Sigmoid colon (tissue), 4 donors: ENCODE measurements at regions not wholly inside any gene's neighbourhood (a gene's known extent, or its start where the extent isn't known, plus 50 kb on each side); places are given as distances from the start of the nearest gene placed in this dataset.

Experiments
- POLR2AphosphoS5 ChIP-seq, 4 donors: sonication (generic); formaldehyde crosslinking; IDR thresholded peaks; one replicate each; pipeline ENCODE4 v1.6.1; 2017; ENCODE audit warnings: antibody characterized with exemption in 4 of 4
- TF ChIP-seq, protein P1 (sequence below), 4 experiments: fragments of 450-650 bp in 3 of 4; fragments of 200-600 bp in 1 of 4; IDR thresholded peaks; one replicate each; pipeline ENCODE4 v1.5.1; 2016 to 2019; ENCODE audit warnings: antibody characterized with exemption in 4 of 4, mild to moderate bottlenecking in 3 of 4, moderate library complexity in 2 of 4

- TF ChIP-seq POLR2AphosphoS5 (IDR thresholded peaks at IDR 0.05): no peak
- TF ChIP-seq, protein P1, sequence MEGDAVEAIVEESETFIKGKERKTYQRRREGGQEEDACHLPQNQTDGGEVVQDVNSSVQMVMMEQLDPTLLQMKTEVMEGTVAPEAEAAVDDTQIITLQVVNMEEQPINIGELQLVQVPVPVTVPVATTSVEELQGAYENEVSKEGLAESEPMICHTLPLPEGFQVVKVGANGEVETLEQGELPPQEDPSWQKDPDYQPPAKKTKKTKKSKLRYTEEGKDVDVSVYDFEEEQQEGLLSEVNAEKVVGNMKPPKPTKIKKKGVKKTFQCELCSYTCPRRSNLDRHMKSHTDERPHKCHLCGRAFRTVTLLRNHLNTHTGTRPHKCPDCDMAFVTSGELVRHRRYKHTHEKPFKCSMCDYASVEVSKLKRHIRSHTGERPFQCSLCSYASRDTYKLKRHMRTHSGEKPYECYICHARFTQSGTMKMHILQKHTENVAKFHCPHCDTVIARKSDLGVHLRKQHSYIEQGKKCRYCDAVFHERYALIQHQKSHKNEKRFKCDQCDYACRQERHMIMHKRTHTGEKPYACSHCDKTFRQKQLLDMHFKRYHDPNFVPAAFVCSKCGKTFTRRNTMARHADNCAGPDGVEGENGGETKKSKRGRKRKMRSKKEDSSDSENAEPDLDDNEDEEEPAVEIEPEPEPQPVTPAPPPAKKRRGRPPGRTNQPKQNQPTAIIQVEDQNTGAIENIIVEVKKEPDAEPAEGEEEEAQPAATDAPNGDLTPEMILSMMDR (IDR thresholded peaks at IDR 0.05): no peak
Observed at GRCh38 chr1:100616121-100616621, 78.2 kb downstream of the GPR88 start.
